GM12878 (cell line): ENCODE measurements at regions not wholly inside any gene's neighbourhood (a gene's known extent, or its start where the extent isn't known, plus 50 kb on each side); places are given as distances from the start of the nearest gene placed in this dataset.

Source experiments
- MYC ChIP-seq: IDR thresholded peaks from 2 replicates; pipeline ENCODE4 v1.6.1; 2011; ENCODE audit warnings: mild to moderate bottlenecking, low read length, moderate library complexity, inconsistent platforms; ENCODE audit not compliant: insufficient read depth, insufficient replicate concordance, insufficient read length, severe bottlenecking
- POLR2A ChIP-seq: IDR thresholded peaks from 2 replicates; pipeline ENCODE4 v1.6.1; 2011; ENCODE audit warnings: low read depth, mild to moderate bottlenecking, low read length
- TF ChIP-seq, protein P1 (sequence below): IDR thresholded peaks from 2 replicates; pipeline ENCODE4 v1.6.1; 2011; ENCODE audit warnings: borderline replicate concordance, low read depth, mild to moderate bottlenecking, moderate library complexity, low read length; ENCODE audit not compliant: insufficient read depth, poor library complexity, severe bottlenecking

DNA sequence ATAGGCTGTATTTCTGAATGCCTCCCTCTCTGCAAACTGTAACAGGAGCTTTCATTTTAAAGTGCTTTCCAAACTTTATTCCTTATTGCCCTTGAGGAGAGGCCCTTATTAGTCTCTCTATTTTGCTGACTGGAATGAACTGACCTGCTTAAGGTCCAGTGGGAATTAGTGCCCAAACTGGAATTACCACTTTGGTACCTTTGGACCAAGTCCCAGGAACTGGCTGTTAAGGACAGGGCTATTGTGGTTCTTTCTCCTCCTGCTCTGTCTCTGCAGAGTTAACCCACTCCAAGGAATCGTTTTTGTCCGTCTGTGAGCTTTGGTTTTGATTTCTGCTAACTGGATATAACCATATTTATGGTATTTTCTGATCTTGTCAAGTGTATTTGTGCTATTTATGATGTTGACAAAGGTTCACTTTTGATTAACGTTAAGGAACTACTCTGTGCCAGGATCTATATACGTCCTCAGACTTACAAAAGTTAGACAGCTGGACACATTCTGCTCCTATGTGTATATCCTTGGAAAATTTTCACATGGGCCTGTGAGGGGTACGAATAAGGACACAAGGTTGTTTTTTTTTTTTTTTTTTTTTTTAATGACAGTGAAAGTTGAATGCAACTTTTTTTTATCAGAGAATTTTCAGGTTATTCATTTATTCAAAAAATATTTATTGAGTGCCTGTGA, 189.1 kb upstream of the ANKRD55 start:
- TF ChIP-seq MYC: no peak
- TF ChIP-seq, protein P1, sequence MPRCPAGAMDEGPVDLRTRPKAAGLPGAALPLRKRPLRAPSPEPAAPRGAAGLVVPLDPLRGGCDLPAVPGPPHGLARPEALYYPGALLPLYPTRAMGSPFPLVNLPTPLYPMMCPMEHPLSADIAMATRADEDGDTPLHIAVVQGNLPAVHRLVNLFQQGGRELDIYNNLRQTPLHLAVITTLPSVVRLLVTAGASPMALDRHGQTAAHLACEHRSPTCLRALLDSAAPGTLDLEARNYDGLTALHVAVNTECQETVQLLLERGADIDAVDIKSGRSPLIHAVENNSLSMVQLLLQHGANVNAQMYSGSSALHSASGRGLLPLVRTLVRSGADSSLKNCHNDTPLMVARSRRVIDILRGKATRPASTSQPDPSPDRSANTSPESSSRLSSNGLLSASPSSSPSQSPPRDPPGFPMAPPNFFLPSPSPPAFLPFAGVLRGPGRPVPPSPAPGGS: no peak
- no peak for TF ChIP-seq POLR2A
